Stomach (tissue), 4 donors: ENCODE measurements at regions not wholly inside any gene's neighbourhood (a gene's known extent, or its start where the extent isn't known, plus 50 kb on each side); places are given as distances from the start of the nearest gene placed in this dataset.

Experiments used
- POLR2A ChIP-seq, 4 donors: fragments of 450-650 bp; IDR thresholded peaks; one replicate each; pipeline ENCODE4 v1.6.1; 2016; ENCODE audit warnings: antibody characterized with exemption in 4 of 4, control low read depth in 2 of 4, mild to moderate bottlenecking in 1 of 4, moderate library complexity in 1 of 4
- TF ChIP-seq, protein P1 (sequence below), 7 experiments: fragments of 450-650 bp in 4 of 7; fragments of 200-600 bp in 3 of 7; sonication (generic) in 3 of 7; IDR thresholded peaks; one replicate each; pipeline ENCODE4 v1.5.1; 2016 to 2019; ENCODE audit warnings: antibody characterized with exemption in 7 of 7, control low read depth in 2 of 7, mild to moderate bottlenecking in 1 of 7

DNA sequence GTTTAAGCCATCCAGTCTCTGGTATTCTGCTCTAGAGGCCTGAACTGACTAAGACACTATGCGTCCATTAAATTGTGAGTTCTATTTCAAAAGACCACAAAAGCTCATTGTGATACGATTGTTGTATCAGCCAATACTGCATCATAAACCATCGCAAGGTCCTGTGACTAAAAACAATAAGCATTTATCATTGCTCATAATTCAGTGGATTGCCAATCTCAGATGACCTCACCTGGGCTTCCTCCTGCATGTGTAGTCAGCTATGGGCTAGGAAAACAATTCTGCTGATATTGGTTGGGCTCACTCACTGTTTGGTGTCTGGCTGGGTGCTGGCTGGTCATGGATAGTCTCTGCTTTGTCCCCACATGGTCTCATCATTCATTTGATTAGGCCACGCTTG lies 592.7 kb upstream of the BTBD3 start:
- TF ChIP-seq POLR2A (IDR thresholded peaks at IDR 0.05) = no peak
- TF ChIP-seq, protein P1, sequence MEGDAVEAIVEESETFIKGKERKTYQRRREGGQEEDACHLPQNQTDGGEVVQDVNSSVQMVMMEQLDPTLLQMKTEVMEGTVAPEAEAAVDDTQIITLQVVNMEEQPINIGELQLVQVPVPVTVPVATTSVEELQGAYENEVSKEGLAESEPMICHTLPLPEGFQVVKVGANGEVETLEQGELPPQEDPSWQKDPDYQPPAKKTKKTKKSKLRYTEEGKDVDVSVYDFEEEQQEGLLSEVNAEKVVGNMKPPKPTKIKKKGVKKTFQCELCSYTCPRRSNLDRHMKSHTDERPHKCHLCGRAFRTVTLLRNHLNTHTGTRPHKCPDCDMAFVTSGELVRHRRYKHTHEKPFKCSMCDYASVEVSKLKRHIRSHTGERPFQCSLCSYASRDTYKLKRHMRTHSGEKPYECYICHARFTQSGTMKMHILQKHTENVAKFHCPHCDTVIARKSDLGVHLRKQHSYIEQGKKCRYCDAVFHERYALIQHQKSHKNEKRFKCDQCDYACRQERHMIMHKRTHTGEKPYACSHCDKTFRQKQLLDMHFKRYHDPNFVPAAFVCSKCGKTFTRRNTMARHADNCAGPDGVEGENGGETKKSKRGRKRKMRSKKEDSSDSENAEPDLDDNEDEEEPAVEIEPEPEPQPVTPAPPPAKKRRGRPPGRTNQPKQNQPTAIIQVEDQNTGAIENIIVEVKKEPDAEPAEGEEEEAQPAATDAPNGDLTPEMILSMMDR (IDR thresholded peaks at IDR 0.05) = no peak
